ENCODE measurements at regions not wholly inside any gene's neighbourhood (a gene's known extent, or its start where the extent isn't known, plus 50 kb on each side); places are given as distances from the start of the nearest gene placed in this dataset.

- H3K4me2 ChIP-seq (ENCODE audit: extremely low read depth, insufficient read depth, low read length): no peak overlapping the region
- no peaks in the 10 kb centered on the region for H3K27me3 ChIP-seq (ENCODE audit: control insufficient read depth, insufficient read depth, low read length)
- no peak overlapping the region for H3K4me3 ChIP-seq (replicated peaks in 1 of 4; ENCODE audit: control extremely low read depth in 1 of 4, insufficient read depth in 1 of 4, low read depth in 3 of 4, low read length in 4 of 4)
- H3K4me1 ChIP-seq (ENCODE audit: control insufficient read depth, extremely low read depth, insufficient read depth, low read length): peaks cover 3% of the 10 kb centered on the region
- H3K27ac ChIP-seq (ENCODE audit: insufficient read depth, low read length): no peak overlapping the region
- no peak for DNase-seq (ENCODE audit: low read depth in 2 of 2)
- no peak overlapping the region for H3K9ac ChIP-seq (ENCODE audit: insufficient read depth, low read length)
- H3K36me3 ChIP-seq (ENCODE audit: control insufficient read depth, insufficient read depth, low read length): no peaks in the 10 kb centered on the region
- no peaks in the 10 kb centered on the region for H4K20me1 ChIP-seq (ENCODE audit: control insufficient read depth, extremely low read depth, insufficient read depth, low read length)
- TF ChIP-seq CTCF (conservative IDR thresholded peaks at IDR 0.05 in 1 of 2, IDR thresholded peaks at IDR 0.05 in 1 of 2; ENCODE audit: low read depth in 1 of 2, low read length in 2 of 2) (no peak), EZH2 (IDR thresholded peaks at IDR 0.05; ENCODE audit: low read length, missing control alignments) (no peak)
- H2AFZ ChIP-seq (ENCODE audit: low read length): no peak overlapping the region
- no peaks in the 10 kb centered on the region for H3K79me2 ChIP-seq (ENCODE audit: control insufficient read depth, insufficient read depth, low read length)
- no peaks in the 10 kb centered on the region for H3K9me3 ChIP-seq (ENCODE audit: control insufficient read depth, insufficient read depth, low read depth, low read length)
These were observed 193.0 kb downstream of the ZC3H11B start for GRCh38 chr1:219419860-219420259.

GRCh38 chr1:219419065-219419464 lies 193.8 kb downstream of the ZC3H11B start:
- no peaks in the 10 kb centered on the region for H3K9me3 ChIP-seq (ENCODE audit: control insufficient read depth, insufficient read depth, low read depth, low read length)
- H3K4me1 ChIP-seq (ENCODE audit: control insufficient read depth, extremely low read depth, insufficient read depth, low read length): peaks cover 3% of the 10 kb centered on the region
- no peak overlapping the region for H3K4me3 ChIP-seq (replicated peaks in 1 of 4; ENCODE audit: control extremely low read depth in 1 of 4, insufficient read depth in 1 of 4, low read depth in 3 of 4, low read length in 4 of 4)
- no peak overlapping the region for H2AFZ ChIP-seq (ENCODE audit: low read length)
- DNase-seq (ENCODE audit: low read depth in 2 of 2): no peak
- TF ChIP-seq CTCF (conservative IDR thresholded peaks at IDR 0.05 in 1 of 2, IDR thresholded peaks at IDR 0.05 in 1 of 2; ENCODE audit: low read depth in 1 of 2, low read length in 2 of 2): no peak
- no peak for TF ChIP-seq EZH2 (IDR thresholded peaks at IDR 0.05; ENCODE audit: low read length, missing control alignments)
- H4K20me1 ChIP-seq (ENCODE audit: control insufficient read depth, extremely low read depth, insufficient read depth, low read length): no peaks in the 10 kb centered on the region
- H3K9ac ChIP-seq (ENCODE audit: insufficient read depth, low read length): no peak overlapping the region
- no peaks in the 10 kb centered on the region for H3K27me3 ChIP-seq (ENCODE audit: control insufficient read depth, insufficient read depth, low read length)
- H3K4me2 ChIP-seq (ENCODE audit: extremely low read depth, insufficient read depth, low read length): no peak overlapping the region
- H3K36me3 ChIP-seq (ENCODE audit: control insufficient read depth, insufficient read depth, low read length): no peaks in the 10 kb centered on the region
- H3K79me2 ChIP-seq (ENCODE audit: control insufficient read depth, insufficient read depth, low read length): no peaks in the 10 kb centered on the region
- H3K27ac ChIP-seq (ENCODE audit: insufficient read depth, low read length): no peak overlapping the region

GRCh38 chr1:219417610-219418009 lies 195.3 kb downstream of the ZC3H11B start:
- H3K27me3 ChIP-seq (ENCODE audit: control insufficient read depth, insufficient read depth, low read length): no peaks in the 10 kb centered on the region
- H2AFZ ChIP-seq (ENCODE audit: low read length): no peak overlapping the region
- H3K4me1 ChIP-seq (ENCODE audit: control insufficient read depth, extremely low read depth, insufficient read depth, low read length): no peaks in the 10 kb centered on the region
- H3K9me3 ChIP-seq (ENCODE audit: control insufficient read depth, insufficient read depth, low read depth, low read length): no peaks in the 10 kb centered on the region
- H3K27ac ChIP-seq (ENCODE audit: insufficient read depth, low read length): no peak overlapping the region
- no peaks in the 10 kb centered on the region for H3K79me2 ChIP-seq (ENCODE audit: control insufficient read depth, insufficient read depth, low read length)
- no peak overlapping the region for H3K4me3 ChIP-seq (replicated peaks in 1 of 4; ENCODE audit: control extremely low read depth in 1 of 4, insufficient read depth in 1 of 4, low read depth in 3 of 4, low read length in 4 of 4)
- no peak for DNase-seq (ENCODE audit: low read depth in 2 of 2)
- no peak overlapping the region for H3K9ac ChIP-seq (ENCODE audit: insufficient read depth, low read length)
- H3K4me2 ChIP-seq (ENCODE audit: extremely low read depth, insufficient read depth, low read length): no peak overlapping the region
- H3K36me3 ChIP-seq (ENCODE audit: control insufficient read depth, insufficient read depth, low read length): no peaks in the 10 kb centered on the region
- TF ChIP-seq CTCF (conservative IDR thresholded peaks at IDR 0.05 in 1 of 2, IDR thresholded peaks at IDR 0.05 in 1 of 2; ENCODE audit: low read depth in 1 of 2, low read length in 2 of 2) (no peak), EZH2 (IDR thresholded peaks at IDR 0.05; ENCODE audit: low read length, missing control alignments) (no peak)
- H4K20me1 ChIP-seq (ENCODE audit: control insufficient read depth, extremely low read depth, insufficient read depth, low read length): no peaks in the 10 kb centered on the region
